ENCODE measurements at regions not wholly inside any gene's neighbourhood (a gene's known extent, or its start where the extent isn't known, plus 50 kb on each side); places are given as distances from the start of the nearest gene placed in this dataset.
"Not testable (repeated sequence)": the region's sequence is repeated elsewhere in the genome, so short reads cannot be mapped to it uniquely, and the experiment has no call there.

- not testable (repeated sequence) for H3K4me3 ChIP-seq (ENCODE audit: low read depth, low read length); DNase-seq (ENCODE audit: low read depth)
Measured at GRCh38 chr15:20192982-20193929, 348.3 kb downstream of the GOLGA6L6 start.

DNA sequence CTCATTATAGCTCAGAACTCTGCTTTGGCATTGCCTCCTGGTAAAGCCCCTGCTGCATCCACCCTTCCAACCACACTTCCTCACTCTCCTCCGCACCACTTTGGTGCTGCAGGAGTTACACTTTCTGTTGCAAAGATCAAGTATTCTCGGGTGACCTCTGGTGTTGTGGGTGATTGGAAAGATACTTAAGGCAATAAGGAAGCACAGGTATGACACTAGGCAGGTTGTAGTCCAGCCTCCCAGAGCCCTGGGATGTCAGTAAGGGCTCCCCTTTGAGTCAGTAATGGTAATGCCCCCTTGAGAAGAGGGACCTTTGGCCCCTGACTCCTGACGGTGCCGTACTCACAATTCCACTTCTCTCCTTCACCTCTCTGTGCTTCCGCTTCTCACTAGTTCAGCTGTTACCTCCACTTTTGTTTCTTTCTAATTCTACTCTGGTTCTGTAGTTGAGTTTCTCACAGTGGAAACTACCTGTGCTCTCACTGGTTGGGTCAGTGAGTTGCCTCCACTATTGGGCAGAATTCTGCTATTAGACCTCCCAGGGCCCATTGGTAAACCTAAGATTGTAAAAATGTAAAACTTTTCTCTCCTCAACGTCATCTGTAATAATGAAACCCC, 350.0 kb downstream of the GOLGA6L6 start:
- not testable (repeated sequence) for DNase-seq (ENCODE audit: low read depth)

DNA sequence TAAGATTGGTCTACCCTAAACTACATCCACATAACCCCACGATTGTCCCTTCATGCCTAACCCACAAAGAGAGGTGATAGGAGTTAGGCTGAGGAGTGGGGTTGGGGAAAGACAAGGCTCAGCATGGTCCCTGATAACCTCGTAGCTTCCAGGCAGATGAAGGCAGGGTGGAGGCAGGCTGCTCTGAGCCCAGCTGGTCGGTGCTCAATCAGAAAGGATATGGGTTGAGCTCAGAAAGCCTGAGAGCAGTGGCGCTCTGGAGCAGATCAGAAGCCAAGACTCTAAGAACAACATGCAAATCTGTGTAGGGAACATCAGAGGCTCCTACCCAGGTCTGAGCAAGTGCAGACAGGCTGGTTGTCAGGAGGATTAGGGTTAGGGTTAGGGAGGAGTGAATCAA, 353.0 kb downstream of the GOLGA6L6 start:
- H3K4me3 ChIP-seq (ENCODE audit: low read depth, low read length); DNase-seq (ENCODE audit: low read depth): not testable (repeated sequence)

More for the DNA sequence above, 350.0 kb downstream of the GOLGA6L6 start:
- not testable (repeated sequence) for H3K4me3 ChIP-seq (ENCODE audit: low read depth, low read length)

- not testable (repeated sequence) for H3K4me3 ChIP-seq (ENCODE audit: low read depth, low read length); DNase-seq (ENCODE audit: low read depth)
Measured at GRCh38 chr15:20187370-20188355, 353.9 kb downstream of the GOLGA6L6 start.

GRCh38 chr15:20184879-20185278, 356.7 kb downstream of the GOLGA6L6 start:
- DNase-seq (ENCODE audit: low read depth); H3K4me3 ChIP-seq (ENCODE audit: low read depth, low read length): not testable (repeated sequence)

DNA sequence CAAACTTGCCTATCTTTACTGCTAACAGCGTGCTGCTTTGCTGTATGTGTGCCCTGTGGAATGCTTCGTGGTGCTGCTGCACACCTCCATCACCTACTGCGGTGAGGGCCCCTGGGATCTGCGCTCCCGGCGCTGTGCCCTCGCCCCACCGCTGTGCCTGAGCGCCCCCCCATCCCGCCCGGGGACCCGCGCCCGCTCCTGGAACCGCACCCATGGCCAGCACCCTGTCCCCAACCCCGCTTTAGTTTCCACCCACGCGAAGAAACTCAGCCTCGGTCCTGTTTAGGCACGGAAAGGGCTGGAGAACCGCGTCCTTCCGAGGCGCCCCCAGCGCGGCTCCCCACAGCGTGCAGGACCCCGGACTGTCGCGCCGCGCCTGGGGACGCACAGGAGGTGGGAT, 373.4 kb downstream of the GOLGA6L6 start:
- not testable (repeated sequence) for H3K4me3 ChIP-seq (ENCODE audit: low read depth, low read length); DNase-seq (ENCODE audit: low read depth)

GRCh38 chr15:20153528-20153927, 388.1 kb downstream of the GOLGA6L6 start:
- not testable (repeated sequence) for H3K4me3 ChIP-seq (ENCODE audit: low read depth, low read length); DNase-seq (ENCODE audit: low read depth)

DNA sequence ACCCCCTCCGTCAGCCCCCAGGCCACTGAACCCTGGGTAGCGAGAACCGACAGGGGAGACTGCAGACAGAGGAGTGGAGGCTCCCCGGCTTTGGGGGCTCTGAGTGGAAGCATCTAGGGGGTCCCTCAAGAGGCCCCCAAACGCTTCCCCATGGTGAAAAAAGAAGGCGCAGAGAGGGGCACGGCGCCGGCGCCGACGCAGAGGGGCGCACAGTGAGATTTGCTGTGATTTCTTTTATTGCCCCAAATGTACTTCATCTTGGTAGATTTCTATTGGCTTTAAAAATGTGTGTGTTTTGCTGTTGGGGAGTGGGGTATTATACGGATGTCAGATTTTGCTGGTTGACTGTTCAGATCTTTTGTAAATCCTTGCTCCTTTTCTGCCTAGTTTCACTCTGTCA, 392.9 kb downstream of the GOLGA6L6 start:
- DNase-seq (ENCODE audit: low read depth); H3K4me3 ChIP-seq (ENCODE audit: low read depth, low read length): not testable (repeated sequence)

- not testable (repeated sequence) for H3K4me3 ChIP-seq (ENCODE audit: low read depth, low read length); DNase-seq (ENCODE audit: low read depth)
Measured at GRCh38 chr15:20148008-20148407, 393.6 kb downstream of the GOLGA6L6 start.

DNA sequence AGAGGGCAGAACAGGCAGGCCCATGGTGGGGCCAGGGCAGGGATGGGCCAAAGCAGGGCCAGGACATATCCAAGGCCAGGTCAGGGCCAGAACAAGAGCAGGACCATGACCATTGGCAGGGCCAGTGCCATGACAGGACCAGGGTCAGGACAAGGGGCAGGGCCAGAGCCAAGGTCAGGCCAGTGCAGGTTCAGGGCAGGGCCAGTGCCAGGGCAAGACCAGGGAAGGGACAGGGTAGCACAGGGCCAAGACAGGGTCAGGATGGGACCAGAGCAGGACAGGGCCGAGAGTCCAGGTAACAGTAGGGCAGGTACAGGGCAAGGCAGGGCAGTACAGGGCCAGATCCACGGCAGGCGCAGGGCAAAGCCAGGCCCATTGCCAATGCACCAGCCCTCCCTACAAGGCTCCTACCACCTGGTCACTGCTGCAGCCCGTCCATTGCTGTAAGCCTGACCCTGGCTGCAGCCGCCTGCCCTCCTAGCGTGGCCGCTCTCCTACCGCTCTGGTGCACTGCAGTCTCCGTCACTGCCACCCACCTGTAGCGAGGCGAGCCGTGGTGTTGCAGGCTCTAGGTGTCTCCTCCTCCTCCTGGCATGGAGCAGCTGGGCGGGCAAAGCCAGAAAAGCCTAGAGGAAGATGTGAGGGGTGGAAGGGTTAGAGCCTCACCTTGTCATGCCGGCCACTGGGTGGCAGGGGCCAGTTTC, 397.1 kb downstream of the GOLGA6L6 start:
- H3K4me3 ChIP-seq (ENCODE audit: low read depth, low read length); DNase-seq (ENCODE audit: low read depth): not testable (repeated sequence)

- not testable (repeated sequence) for DNase-seq (ENCODE audit: low read depth); H3K4me3 ChIP-seq (ENCODE audit: low read depth, low read length)
Measured at GRCh38 chr15:20142906-20143305, 398.7 kb downstream of the GOLGA6L6 start.

DNA sequence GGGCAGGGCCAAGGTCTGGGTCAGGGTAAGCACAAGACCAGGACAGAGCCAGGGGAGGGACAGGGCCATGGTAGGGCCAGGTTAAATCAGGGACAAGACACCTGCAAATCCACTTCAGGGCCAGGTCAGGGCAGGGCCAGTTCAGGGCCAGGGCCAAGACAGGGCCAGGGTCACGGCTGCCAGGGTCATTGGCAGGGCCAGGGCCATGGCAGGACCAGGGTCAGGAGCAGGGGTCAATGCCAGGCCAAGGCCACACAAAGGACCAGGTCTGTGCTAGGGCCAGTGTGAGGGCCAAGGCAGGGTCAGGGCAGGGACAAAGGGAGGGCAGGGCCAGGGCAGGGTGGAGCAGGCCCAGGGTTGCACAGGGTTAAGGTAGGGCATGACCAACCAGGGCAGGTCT, 399.2 kb downstream of the GOLGA6L6 start:
- H3K4me3 ChIP-seq (ENCODE audit: low read depth, low read length); DNase-seq (ENCODE audit: low read depth): not testable (repeated sequence)

- not testable (repeated sequence) for H3K4me3 ChIP-seq (ENCODE audit: low read depth, low read length); DNase-seq (ENCODE audit: low read depth)
Measured at GRCh38 chr15:20124668-20125067, 416.9 kb downstream of the GOLGA6L6 start.

Measured in choroid plexus epithelial cell (primary cell).